HCEC 1CT (cell line): ENCODE measurements at regions not wholly inside any gene's neighbourhood (a gene's known extent, or its start where the extent isn't known, plus 50 kb on each side); places are given as distances from the start of the nearest gene placed in this dataset.
A peak's percentile ranks its signal among the peaks of the same experiment; 100 is the strongest.

ENCODE experiments used
- DNase-seq: peaks from one replicate; pipeline ENCODE4 v3.0.0-alpha.2; 2017

GRCh38 chr10:83801983-83802382 lies 337.3 kb upstream of the GHITM start:
- no peak for DNase-seq

- no peak for DNase-seq
Measured at GRCh38 chr10:83806717-83807116, 332.6 kb upstream of the GHITM start.

GRCh38 chr10:83809001-83809400 lies 330.3 kb upstream of the GHITM start:
- no peak for DNase-seq

- no peak for DNase-seq
Measured at GRCh38 chr10:83816942-83817341, 322.4 kb upstream of the GHITM start.

GRCh38 chr10:83817797-83818196 lies 321.5 kb upstream of the GHITM start:
- DNase-seq, result no peak

- DNase-seq, result no peak
Measured at GRCh38 chr10:83819609-83820008, 319.7 kb upstream of the GHITM start.

- DNase-seq, result no peak
Measured at GRCh38 chr10:83820033-83820432, 319.3 kb upstream of the GHITM start.

- DNase-seq, result no peak
Measured at GRCh38 chr10:83824099-83824498, 315.2 kb upstream of the GHITM start.

- no peak for DNase-seq
Measured at GRCh38 chr10:83834096-83834495, 305.2 kb upstream of the GHITM start.

GRCh38 chr10:83835945-83836745 lies 303.2 kb upstream of the GHITM start:
- no peak for DNase-seq

- no peak for DNase-seq
Measured at GRCh38 chr10:83848677-83849076, 290.6 kb upstream of the GHITM start.

- DNase-seq, result no peak
Measured at GRCh38 chr10:83849150-83849549, 290.2 kb upstream of the GHITM start.

- DNase-seq, result no peak
Measured at GRCh38 chr10:83852146-83852545, 287.2 kb upstream of the GHITM start.

- no peak for DNase-seq
Measured at GRCh38 chr10:83862723-83863122, 276.6 kb upstream of the GHITM start.

GRCh38 chr10:83863283-83863966 lies 275.9 kb upstream of the GHITM start:
- DNase-seq, result no peak

GRCh38 chr10:83869898-83870297 lies 269.4 kb upstream of the GHITM start:
- no peak for DNase-seq

GRCh38 chr10:83871187-83872081 lies 267.9 kb upstream of the GHITM start:
- DNase-seq, result peak; percentile 29

- no peak for DNase-seq
Measured at GRCh38 chr10:83880252-83880791, 259.0 kb upstream of the GHITM start.

- DNase-seq, result no peak
Measured at GRCh38 chr10:83881661-83882060, 257.6 kb upstream of the GHITM start.

- no peak for DNase-seq
Measured at GRCh38 chr10:83886871-83887270, 252.4 kb upstream of the GHITM start.

- DNase-seq, result no peak
Measured at GRCh38 chr10:83892737-83893136, 246.6 kb upstream of the GHITM start.

- DNase-seq, result no peak
Measured at GRCh38 chr10:83896219-83896618, 243.1 kb upstream of the GHITM start.

- no peak for DNase-seq
Measured at GRCh38 chr10:83897626-83898025, 241.7 kb upstream of the GHITM start.
